Activated CD4-positive, alpha-beta memory T cell treated with anti-CD3 and anti-CD28 coated beads for 36 hours (primary cell): ENCODE measurements at regions not wholly inside any gene's neighbourhood (a gene's known extent, or its start where the extent isn't known, plus 50 kb on each side); places are given as distances from the start of the nearest gene placed in this dataset.

Experiments used
- CTCF ChIA-PET: fragments of 350-600 bp; sonication (Branson Sonifier 250); formaldehyde crosslinking; loops from one replicate; lab custom pipeline; 2021; ENCODE audit warnings: antibody characterized with exemption, inconsistent platforms; lab: Charles Lee
- POLR2A ChIA-PET: fragments of 350-600 bp; sonication (Branson Sonifier 250); formaldehyde crosslinking; loops from one replicate; lab custom pipeline; 2021; ENCODE audit warnings: antibody characterized with exemption; lab: Charles Lee
- DNase-seq: peaks from one replicate; pipeline ENCODE4 v3.0.0-alpha.2; 2020
- H3K27ac Mint-ChIP-seq: one replicate; pipeline ENCODE4 v1.8.0; 2021; ENCODE audit warnings: mixed read lengths
- H3K27me3 Mint-ChIP-seq: one replicate; pipeline ENCODE4 v1.8.0; 2021; ENCODE audit warnings: mixed read lengths
- H3K36me3 Mint-ChIP-seq: one replicate; pipeline ENCODE4 v1.8.0; 2021; ENCODE audit warnings: mixed read lengths
- H3K4me1 Mint-ChIP-seq: one replicate; pipeline ENCODE4 v1.8.0; 2021; ENCODE audit warnings: low read depth, mixed read lengths
- H3K4me3 Mint-ChIP-seq: one replicate; pipeline ENCODE4 v1.8.0; 2021; ENCODE audit warnings: mild to moderate bottlenecking, mixed read lengths
- H3K9me3 Mint-ChIP-seq: one replicate; pipeline ENCODE4 v1.8.0; 2021; ENCODE audit warnings: mixed read lengths
- intact Hi-C: fragments of 100-400 bp; cut with micrococcal nuclease; formaldehyde crosslinking; loops from one replicate; pipeline ENCODE4 v1.15.1; 2023

DNA sequence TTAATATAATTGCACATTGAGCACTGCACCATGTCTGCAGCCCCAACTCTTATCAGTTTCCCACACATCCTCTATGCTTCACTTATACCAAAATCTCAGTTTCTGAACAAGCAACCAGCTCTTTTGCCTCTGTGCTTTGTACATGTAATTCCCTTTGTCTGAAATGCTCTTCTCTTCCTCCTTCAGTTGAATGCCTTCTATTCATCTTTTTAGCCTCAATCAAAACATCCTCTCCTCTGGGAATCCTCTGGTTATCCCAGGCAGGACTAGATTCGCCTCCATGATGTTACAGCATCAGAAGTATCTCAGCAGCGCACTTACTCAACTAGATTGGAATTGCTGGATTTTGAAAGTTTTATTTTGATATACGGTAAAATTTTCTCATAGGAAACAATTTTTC, 143.3 kb downstream of the GAS1 start:
- H3K9me3 Mint-ChIP-seq: peaks cover 9% of the 10 kb centered on the region
- intact Hi-C loops: no loop called here
- no peaks in the 10 kb centered on the region for H3K36me3 Mint-ChIP-seq
- POLR2A ChIA-PET: no interaction called here
- CTCF ChIA-PET: no interaction called here
- DNase-seq: no peak
- H3K4me3 Mint-ChIP-seq: no peak overlapping the region
- no peak overlapping the region for H3K27ac Mint-ChIP-seq
- H3K4me1 Mint-ChIP-seq: no peaks in the 10 kb centered on the region
- peaks cover 2% of the 10 kb centered on the region for H3K27me3 Mint-ChIP-seq

DNA sequence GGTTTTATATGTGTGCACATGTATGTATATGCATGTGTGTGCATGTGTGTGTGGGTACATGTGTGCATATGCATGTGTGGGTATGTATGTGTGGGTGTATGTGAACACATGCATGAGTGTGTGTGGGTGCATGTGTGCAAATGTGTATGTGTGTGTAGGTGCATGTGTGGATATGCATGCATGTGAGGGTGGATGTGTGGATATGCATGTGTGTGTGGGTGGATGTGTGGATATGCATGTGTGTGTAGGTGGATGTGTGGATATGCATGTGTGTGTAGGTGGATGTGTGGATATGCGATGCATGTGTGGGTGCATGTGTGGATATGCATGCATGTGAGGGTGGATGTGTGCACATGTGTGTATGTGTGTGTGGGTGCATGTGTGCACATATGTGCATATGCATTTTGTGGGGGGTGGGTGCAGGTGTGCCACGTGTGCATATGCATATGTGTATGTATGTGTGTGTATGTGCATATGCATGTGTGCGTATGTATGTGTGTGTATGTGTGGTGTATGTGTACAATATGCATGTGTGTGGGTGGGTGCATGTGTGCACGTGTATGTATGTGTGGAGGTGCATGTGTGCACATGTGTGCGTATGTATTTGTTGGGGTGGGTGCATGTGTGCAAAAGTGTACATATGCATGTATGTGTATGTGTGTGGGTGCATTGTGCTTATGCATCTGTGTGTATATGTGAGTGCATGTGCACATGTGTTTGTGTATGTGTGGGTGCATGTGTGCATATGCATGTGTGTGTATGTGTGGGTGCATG, 144.2 kb downstream of the GAS1 start:
- no peak for DNase-seq
- no peaks in the 10 kb centered on the region for H3K4me1 Mint-ChIP-seq
- H3K36me3 Mint-ChIP-seq: no peaks in the 10 kb centered on the region
- no peak overlapping the region for H3K4me3 Mint-ChIP-seq
- intact Hi-C loops: no loop called here
- H3K27me3 Mint-ChIP-seq: peaks cover 3% of the 10 kb centered on the region
- ChIA-PET POLR2A (no interaction called here), CTCF (no interaction called here)
- H3K27ac Mint-ChIP-seq: no peak overlapping the region
- peaks cover 9% of the 10 kb centered on the region for H3K9me3 Mint-ChIP-seq

DNA sequence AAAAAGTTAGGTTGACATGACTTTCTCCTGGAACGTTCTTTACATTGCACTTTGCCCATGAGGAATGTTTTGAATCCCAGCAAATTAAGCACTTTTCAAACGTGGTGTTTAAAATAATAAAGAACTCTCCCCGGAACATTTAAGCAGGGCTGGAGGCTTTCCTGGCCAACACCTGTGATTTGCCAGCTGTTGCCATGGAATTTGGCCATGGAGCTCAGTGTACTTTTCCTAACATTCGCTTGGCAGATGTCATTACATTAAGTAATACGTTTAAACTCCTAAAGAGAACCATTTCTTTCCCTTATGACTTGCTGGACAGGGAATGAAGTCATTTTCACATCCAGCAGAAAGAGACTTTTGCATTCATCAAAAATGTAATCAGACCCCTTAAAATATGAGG, 146.1 kb downstream of the GAS1 start:
- H3K4me3 Mint-ChIP-seq: no peak overlapping the region
- POLR2A ChIA-PET: no interaction called here
- DNase-seq: no peak
- peaks cover 9% of the 10 kb centered on the region for H3K9me3 Mint-ChIP-seq
- no peak overlapping the region for H3K27ac Mint-ChIP-seq
- H3K36me3 Mint-ChIP-seq: no peaks in the 10 kb centered on the region
- H3K27me3 Mint-ChIP-seq: peaks cover 5% of the 10 kb centered on the region
- H3K4me1 Mint-ChIP-seq: no peaks in the 10 kb centered on the region
- CTCF ChIA-PET: no interaction called here
- intact Hi-C loops: no loop called here

DNA sequence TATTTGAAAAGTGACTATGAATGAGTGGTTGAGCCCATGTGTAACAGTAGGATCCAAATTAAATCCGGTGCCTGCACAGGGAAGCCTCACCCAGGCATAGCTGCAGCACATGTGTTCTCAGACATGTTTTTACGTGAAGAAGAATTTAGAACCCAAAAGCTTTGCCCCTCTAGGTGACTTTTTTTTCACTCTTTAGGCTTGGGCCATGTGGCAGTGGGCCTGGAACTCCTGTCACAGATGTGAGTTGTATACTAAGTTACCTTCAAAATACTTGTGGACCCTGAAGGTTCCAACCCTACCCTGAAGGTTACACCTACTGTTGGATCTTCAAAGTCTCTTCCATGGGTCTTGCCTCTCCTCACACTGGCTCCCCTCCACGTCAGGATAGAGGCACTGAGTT, 146.6 kb downstream of the GAS1 start:
- no peak for DNase-seq
- CTCF ChIA-PET: no interaction called here
- Mint-ChIP-seq H3K4me3 (no peak overlapping the region), H3K27ac (no peak overlapping the region), H3K9me3 (peaks cover 9% of the 10 kb centered on the region), H3K27me3 (peaks cover 5% of the 10 kb centered on the region), H3K4me1 (no peaks in the 10 kb centered on the region), H3K36me3 (no peaks in the 10 kb centered on the region)
- POLR2A ChIA-PET: no interaction called here
- intact Hi-C loops: no loop called here

DNA sequence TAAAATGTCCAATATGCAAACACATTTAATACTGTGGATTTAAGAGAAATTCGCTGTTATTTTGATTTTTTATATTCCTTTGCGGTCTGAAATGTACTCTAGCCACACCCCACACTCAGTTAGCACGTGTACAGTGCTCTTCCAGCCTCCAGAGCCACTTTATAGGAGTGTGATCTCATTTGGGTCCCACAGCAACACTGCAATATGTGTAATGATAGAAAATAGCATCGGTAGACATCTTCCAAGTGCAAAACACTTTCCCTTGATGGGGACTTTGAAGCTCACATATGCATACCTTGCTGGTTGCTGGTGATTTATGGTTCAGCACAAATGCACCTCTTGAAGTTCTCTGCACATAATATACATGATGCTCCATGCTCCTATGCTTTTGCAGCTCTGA, 148.3 kb downstream of the GAS1 start:
- ChIA-PET POLR2A (no interaction called here), CTCF (no interaction called here)
- H3K4me3 Mint-ChIP-seq: no peak overlapping the region
- no peaks in the 10 kb centered on the region for H3K36me3 Mint-ChIP-seq
- DNase-seq: no peak
- intact Hi-C loops: no loop called here
- no peak overlapping the region for H3K27ac Mint-ChIP-seq
- peaks cover 9% of the 10 kb centered on the region for H3K9me3 Mint-ChIP-seq
- H3K27me3 Mint-ChIP-seq: peaks cover 5% of the 10 kb centered on the region
- no peaks in the 10 kb centered on the region for H3K4me1 Mint-ChIP-seq

DNA sequence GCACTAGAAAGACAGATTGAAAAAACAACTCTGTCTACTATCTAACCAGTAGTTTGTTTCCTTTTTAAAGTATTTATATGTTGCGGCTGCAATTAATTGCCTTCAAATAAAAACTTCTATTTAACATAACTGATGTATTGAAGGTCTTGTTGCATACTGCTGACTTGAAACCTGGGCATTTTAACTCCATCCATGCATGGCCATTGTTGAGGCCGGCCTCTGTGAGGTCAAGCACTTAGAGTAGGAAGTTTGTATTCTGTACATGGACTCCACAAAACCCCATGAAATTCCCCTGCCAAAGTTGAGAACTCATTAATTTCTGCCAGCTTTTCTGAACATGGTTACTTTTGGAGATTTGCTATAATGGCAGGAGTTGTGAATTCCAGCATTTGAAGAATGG, 150.6 kb downstream of the GAS1 start:
- DNase-seq: no peak
- Mint-ChIP-seq H3K27ac (no peak overlapping the region), H3K36me3 (no peaks in the 10 kb centered on the region), H3K4me3 (no peak overlapping the region), H3K27me3 (peaks cover 7% of the 10 kb centered on the region), H3K9me3 (no peaks in the 10 kb centered on the region), H3K4me1 (no peaks in the 10 kb centered on the region)
- ChIA-PET POLR2A (no interaction called here), CTCF (no interaction called here)
- intact Hi-C loops: no loop called here

DNA sequence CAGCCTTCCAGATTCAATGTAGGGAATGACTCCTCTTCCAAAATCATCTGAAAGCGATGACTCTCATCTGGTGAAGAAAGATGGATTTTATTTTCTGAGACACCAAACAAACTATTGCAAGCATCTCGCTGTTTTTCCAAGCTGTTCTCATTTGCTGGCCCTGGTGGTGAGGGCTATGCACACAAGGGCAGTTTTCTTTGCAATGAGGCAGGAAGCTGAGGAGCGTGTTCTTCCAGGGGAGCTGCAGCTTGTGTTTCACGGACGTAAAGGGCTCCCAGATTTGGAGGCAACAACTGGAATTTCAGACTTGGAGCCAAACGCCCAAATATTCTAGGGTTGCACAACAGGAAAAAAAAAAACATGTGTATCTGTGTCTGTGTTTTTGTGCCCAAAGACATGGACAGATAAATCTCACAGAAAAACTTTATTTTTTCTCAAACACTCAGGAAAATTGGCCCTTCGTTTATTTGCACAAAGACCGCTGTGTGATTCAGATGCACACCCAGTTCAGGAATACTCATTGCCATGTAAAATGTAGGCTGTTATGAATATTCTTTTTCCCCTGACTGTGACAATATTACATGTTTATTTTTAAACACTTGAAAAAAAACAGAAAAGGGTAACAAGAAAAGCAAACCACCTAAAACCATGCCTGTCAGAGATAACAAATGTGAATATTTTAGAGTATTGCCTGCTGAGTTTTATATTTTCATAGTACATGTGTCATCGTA, 151.3 kb downstream of the GAS1 start:
- H3K4me1 Mint-ChIP-seq: no peaks in the 10 kb centered on the region
- CTCF ChIA-PET: no interaction called here
- no peak overlapping the region for H3K27ac Mint-ChIP-seq
- H3K27me3 Mint-ChIP-seq: peaks cover 7% of the 10 kb centered on the region
- H3K9me3 Mint-ChIP-seq: no peaks in the 10 kb centered on the region
- no peak for DNase-seq
- intact Hi-C loops: no loop called here
- no peaks in the 10 kb centered on the region for H3K36me3 Mint-ChIP-seq
- POLR2A ChIA-PET: no interaction called here
- H3K4me3 Mint-ChIP-seq: no peak overlapping the region

DNA sequence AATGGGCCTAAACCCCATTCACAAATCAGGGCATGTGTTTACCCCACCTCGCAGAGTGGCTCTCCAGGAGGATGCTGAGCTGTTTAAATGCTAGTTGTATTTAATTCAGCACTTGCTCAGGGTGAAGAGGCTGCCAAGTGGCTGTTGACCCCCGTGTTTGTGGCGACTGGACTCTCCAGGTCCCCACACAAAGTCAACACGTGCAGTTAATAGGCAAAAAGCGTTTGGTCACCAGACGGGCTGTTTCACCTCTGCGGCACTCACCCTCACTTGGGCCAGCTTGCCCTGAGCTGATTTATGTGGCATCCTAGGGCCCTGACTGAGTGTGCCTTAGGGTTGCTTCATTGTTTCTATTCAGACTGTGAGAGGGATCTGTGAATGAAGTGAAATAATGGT, 152.3 kb downstream of the GAS1 start:
- Mint-ChIP-seq H3K4me1 (no peaks in the 10 kb centered on the region), H3K4me3 (no peak overlapping the region)
- intact Hi-C loops: no loop called here

DNA sequence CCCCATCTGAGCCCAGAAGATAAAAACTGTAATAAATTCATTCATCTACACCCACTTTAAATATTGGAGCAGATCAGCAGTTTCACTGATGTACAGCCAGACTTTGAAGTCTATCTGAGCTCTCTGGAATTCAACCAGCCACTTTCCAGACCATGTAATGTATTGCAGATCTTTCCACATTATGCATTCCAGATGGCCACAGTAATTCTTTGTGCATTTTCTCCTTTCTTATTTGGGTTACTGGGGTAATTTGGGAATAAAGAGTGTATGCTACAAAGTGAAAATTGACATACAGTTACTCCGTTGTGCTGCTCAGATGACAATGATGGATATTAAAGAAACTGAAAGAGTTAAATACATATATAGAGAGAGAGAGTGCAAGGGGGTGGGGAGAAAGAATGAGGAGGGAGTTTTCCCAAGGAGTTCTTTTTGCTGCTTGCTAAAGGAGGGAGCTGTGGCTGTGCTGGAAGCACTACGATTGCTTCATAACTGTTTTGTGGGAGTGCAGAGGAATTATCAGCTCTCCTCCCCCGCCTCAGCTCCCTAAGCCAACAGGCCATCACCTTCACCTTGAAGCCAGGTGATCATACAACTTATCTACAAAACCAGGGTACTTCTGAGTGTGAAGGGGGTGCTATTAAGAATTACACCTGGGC, 152.8 kb downstream of the GAS1 start:
- H3K4me1 Mint-ChIP-seq: no peaks in the 10 kb centered on the region
- ChIA-PET CTCF (no interaction called here), POLR2A (no interaction called here)
- no peaks in the 10 kb centered on the region for H3K36me3 Mint-ChIP-seq
- H3K27ac Mint-ChIP-seq: no peak overlapping the region
- no peak for DNase-seq
- H3K9me3 Mint-ChIP-seq: no peaks in the 10 kb centered on the region
- H3K4me3 Mint-ChIP-seq: no peak overlapping the region
- intact Hi-C loops: no loop called here
- peaks cover 11% of the 10 kb centered on the region for H3K27me3 Mint-ChIP-seq

More for the DNA sequence above, 152.3 kb downstream of the GAS1 start:
- CTCF ChIA-PET: no interaction called here
- Mint-ChIP-seq H3K27me3 (peaks cover 9% of the 10 kb centered on the region), H3K27ac (no peak overlapping the region), H3K9me3 (no peaks in the 10 kb centered on the region), H3K36me3 (no peaks in the 10 kb centered on the region)
- no peak for DNase-seq
- POLR2A ChIA-PET: no interaction called here

DNA sequence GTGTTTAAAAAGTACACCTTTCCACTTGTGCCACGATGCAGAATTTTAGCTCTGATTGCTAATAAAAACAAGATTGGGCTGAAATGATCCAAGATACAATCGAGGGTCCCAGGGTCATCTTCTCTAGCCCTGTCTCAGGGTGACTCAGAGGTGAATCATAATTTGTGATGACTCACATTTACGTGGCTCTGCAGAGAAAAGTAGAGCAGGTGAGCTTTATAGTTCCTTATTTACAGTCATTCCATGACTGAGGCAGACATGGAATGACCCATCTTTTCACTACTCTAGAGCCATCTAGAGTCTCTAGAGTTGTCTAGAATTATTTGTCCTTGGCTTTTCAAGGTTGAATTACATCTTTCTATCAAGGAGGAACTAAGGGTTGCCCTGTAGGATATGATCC, 155.2 kb downstream of the GAS1 start:
- Mint-ChIP-seq H3K36me3 (no peaks in the 10 kb centered on the region), H3K4me1 (no peaks in the 10 kb centered on the region), H3K4me3 (no peak overlapping the region), H3K27me3 (peaks cover 8% of the 10 kb centered on the region), H3K27ac (no peak overlapping the region), H3K9me3 (no peaks in the 10 kb centered on the region)
- DNase-seq: no peak
- intact Hi-C loops: no loop called here
- CTCF ChIA-PET: no interaction called here
- POLR2A ChIA-PET: no interaction called here

DNA sequence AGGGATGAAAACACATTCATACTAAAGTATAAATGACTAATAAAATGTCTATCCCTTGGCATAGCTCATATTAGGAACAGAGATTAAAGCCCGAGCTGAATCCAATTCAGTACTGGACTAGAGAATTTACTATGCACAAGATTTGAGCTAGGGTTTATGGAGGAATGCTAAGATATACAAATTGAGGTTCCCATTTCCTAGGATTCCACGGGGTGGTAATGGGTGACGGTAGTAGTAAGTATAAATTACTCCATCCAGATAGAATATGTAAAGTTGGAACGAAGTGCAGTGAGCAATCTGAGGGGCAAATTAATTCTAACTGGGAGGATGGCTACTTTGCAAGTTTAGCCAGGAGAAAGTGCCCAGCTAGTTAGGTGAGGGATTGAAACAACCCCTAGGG, 156.5 kb downstream of the GAS1 start:
- CTCF ChIA-PET: no interaction called here
- Mint-ChIP-seq H3K4me1 (no peaks in the 10 kb centered on the region), H3K27me3 (peaks cover 8% of the 10 kb centered on the region), H3K4me3 (no peak overlapping the region), H3K9me3 (no peaks in the 10 kb centered on the region), H3K36me3 (no peaks in the 10 kb centered on the region), H3K27ac (no peak overlapping the region)
- no peak for DNase-seq
- intact Hi-C loops: no loop called here
- POLR2A ChIA-PET: no interaction called here

DNA sequence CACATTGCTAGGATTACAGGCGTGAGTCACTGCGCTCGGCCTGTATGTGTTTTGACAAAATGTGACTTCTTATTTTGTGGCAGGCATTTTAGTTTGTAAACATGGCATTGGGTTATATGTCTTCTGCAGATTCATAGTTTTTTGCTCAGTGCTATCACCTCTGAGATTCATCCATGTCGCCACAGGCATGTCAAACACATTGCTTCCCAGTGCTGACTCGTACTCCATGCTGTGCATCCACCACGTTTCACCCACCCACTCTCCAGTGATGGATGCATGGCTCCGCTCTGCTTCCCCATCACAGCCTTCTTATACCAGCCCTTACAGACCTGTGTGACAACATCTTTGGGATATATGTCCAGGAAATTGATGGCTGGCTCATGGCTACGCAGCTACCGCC, 158.8 kb downstream of the GAS1 start:
- H3K36me3 Mint-ChIP-seq: no peaks in the 10 kb centered on the region
- H3K27me3 Mint-ChIP-seq: peaks cover 10% of the 10 kb centered on the region
- no peaks in the 10 kb centered on the region for H3K9me3 Mint-ChIP-seq
- intact Hi-C loops: no loop called here
- no peak overlapping the region for H3K4me3 Mint-ChIP-seq
- DNase-seq: no peak
- POLR2A ChIA-PET: no interaction called here
- H3K27ac Mint-ChIP-seq: no peak overlapping the region
- H3K4me1 Mint-ChIP-seq: no peaks in the 10 kb centered on the region
- CTCF ChIA-PET: no interaction called here
